ENCODE measurements at regions not wholly inside any gene's neighbourhood (a gene's known extent, or its start where the extent isn't known, plus 50 kb on each side); places are given as distances from the start of the nearest gene placed in this dataset.

- ATAC-seq (ENCODE audit: low FRiP score) (no peak), DNase-seq (ENCODE audit: low spot score) (no peak)
- TF ChIP-seq CTCF (IDR thresholded peaks at IDR 0.05): no peak
Observed at GRCh38 chr7:130918129-130919052, 184.4 kb upstream of the KLF14 start.

DNA sequence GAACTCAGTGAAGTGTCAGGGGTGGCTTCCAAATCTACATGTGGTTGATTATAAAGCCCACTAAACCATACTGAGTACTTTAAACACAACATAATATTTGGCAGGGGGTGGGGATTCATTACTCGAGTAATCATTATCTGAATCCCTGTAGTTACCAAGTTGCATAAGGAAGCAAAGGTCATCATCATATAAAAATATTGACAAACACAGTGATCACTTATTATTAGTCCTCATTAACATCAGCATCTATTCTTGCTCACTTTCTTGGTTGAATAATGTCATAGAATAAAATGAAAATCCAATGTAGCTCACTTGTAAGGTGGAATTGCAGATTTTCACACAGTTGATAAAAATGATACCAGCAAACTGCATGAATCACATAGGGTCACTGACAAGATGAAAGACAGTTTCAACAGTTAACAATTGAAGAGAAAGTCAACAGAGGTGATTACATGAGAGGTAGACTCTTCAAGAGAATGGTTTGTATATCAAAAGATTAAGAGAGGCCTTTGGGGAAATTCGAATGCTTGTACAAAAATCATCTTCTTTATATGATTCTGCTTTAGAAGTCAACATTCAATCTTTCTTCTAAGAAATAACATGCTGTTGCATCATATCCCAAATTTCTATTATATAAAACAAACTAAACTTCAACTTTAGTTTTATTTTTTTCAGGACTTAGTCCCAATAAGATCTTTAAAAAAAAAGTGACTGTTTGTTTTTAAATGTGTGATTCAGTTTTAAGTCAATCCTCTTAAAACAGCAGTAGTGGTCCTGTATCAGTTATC, 185.5 kb upstream of the KLF14 start:
- TF ChIP-seq CTCF (IDR thresholded peaks at IDR 0.05): no peak
- DNase-seq (ENCODE audit: low spot score) (no peak), ATAC-seq (ENCODE audit: low FRiP score) (no peak)

DNA sequence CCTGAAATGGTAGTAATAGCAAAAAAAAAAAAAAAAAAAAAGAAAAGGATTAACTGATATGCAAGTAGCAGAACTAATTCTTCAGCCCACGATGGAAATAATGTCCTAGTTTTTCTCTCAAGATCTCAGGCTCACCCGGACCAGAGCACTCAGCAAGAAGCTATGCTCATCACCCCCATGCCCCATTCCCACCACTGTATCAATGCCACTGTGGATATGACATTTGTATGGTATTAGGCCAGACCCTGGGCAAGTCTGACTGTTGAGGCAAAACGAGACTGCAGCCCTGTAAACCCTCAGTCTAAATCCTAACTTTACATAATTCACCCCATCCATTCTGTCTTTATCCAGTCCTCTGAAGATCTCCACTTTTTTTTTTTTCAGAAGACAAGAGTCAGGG, 186.1 kb upstream of the KLF14 start:
- no peak for DNase-seq (ENCODE audit: low spot score)
- no peak for TF ChIP-seq CTCF (IDR thresholded peaks at IDR 0.05)
- ATAC-seq (ENCODE audit: low FRiP score): no peak

DNA sequence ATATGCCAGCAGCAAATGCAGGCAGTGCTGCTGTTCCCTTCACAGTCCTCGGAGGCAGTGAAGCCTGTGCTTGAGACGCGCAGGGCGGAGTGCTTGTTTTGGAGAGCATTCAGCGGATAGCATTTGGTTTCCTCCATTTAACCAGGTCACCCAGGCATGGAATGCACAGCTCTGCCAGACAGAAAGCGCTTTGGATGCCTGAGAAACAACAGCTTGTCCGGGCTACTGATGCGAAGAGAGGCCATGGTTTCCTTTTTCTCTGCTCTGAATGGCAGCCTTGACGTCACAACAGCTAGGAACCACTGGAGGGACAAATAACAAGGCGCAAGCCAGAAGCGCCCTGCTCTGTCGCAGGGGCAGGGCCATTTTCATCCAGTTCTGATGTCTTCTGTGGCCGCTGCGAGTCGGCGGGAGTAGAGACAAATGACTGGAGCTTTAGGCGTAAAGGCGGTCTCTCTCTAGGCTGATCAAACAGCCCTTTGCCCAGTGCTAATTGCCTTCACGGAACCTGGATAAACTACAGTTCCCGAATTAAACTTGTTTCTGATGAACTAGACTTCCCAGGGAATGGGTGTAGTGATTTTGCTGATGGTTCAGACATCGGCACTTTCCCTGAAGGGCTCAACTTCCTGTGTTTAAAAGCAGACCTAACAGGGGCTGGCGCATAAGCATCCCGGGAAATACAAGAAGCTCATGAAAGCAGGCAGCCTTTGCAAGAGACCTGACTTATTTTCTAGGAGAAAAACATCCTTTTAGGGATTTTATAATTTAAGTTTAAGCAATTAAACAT, 187.6 kb upstream of the KLF14 start:
- no peak for DNase-seq (ENCODE audit: low spot score)
- ATAC-seq (ENCODE audit: low FRiP score): peak; percentile 2
- TF ChIP-seq CTCF (IDR thresholded peaks at IDR 0.05): no peak

DNA sequence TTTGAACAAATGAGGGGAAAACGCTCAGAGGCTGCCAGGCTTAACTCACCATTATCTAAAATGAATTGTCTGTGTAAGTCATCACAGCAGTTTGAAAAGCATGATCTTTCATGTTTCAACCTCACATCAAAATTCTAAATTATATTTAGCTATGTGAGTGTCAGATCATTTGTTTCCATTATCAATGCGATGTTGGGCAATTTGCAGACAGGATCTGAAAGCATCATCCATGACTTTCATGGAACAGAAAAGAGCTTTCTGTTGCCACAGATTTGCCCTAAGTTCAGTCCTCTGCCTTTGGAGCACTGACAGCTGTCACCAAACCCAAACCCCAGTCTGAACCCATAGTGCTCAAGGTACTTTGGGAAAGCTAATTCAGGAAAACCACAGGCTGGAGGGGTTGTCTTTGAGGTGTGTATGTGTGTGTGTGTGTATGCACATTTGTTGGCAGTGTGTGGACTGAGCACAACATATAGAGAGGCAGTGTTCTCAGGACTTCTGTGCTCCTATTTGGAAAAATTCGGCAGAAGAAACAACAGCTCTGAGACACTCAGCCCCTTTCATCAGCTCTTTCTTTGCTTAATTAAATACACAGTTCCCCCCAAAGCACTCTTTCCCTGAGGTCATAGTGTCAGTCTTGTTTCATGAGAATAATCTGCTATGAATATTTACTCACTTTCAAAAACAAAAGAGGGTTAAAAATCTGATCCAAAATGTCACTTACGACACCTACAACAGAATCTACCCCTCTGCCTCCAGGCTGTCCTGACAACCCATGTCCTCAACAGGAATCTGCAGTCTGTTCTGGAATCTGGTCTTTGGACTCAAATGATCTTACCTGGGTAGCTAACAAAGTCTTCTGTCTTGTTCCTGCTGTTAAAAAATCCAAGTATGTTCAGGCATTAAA, 188.5 kb upstream of the KLF14 start:
- ATAC-seq (ENCODE audit: low FRiP score) (no peak), DNase-seq (ENCODE audit: low spot score) (no peak)
- no peak for TF ChIP-seq CTCF (IDR thresholded peaks at IDR 0.05)

GRCh38 chr7:130923365-130923764, 189.4 kb upstream of the KLF14 start:
- no peak for TF ChIP-seq CTCF (IDR thresholded peaks at IDR 0.05)
- ATAC-seq (ENCODE audit: low FRiP score) (no peak), DNase-seq (ENCODE audit: low spot score) (no peak)

All from omental fat pad (tissue), 3 donors.